Loucy (cell line): ENCODE measurements at regions not wholly inside any gene's neighbourhood (a gene's known extent, or its start where the extent isn't known, plus 50 kb on each side); places are given as distances from the start of the nearest gene placed in this dataset.

ENCODE experiments used
- EZH2phosphoT487 ChIP-seq: fragments of 200-600 bp; IDR thresholded peaks from 2 replicates; pipeline ENCODE4 v1.6.1; 2018; ENCODE audit warnings: antibody characterized with exemption, mild to moderate bottlenecking, moderate library complexity, borderline replicate concordance
- TF ChIP-seq, protein P1 (sequence below): fragments of 200-600 bp; sonication (generic); conservative IDR thresholded peaks from 2 replicates; pipeline ENCODE4 v1.5.1; 2014; ENCODE audit warnings: mild to moderate bottlenecking, antibody characterized with exemption, low read length

GRCh38 chr7:114358911-114359310 is 55.7 kb upstream of the FOXP2 start:
- TF ChIP-seq, protein P1, sequence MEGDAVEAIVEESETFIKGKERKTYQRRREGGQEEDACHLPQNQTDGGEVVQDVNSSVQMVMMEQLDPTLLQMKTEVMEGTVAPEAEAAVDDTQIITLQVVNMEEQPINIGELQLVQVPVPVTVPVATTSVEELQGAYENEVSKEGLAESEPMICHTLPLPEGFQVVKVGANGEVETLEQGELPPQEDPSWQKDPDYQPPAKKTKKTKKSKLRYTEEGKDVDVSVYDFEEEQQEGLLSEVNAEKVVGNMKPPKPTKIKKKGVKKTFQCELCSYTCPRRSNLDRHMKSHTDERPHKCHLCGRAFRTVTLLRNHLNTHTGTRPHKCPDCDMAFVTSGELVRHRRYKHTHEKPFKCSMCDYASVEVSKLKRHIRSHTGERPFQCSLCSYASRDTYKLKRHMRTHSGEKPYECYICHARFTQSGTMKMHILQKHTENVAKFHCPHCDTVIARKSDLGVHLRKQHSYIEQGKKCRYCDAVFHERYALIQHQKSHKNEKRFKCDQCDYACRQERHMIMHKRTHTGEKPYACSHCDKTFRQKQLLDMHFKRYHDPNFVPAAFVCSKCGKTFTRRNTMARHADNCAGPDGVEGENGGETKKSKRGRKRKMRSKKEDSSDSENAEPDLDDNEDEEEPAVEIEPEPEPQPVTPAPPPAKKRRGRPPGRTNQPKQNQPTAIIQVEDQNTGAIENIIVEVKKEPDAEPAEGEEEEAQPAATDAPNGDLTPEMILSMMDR: no peak
- TF ChIP-seq EZH2phosphoT487: no peak
